ENCODE measurements at regions not wholly inside any gene's neighbourhood (a gene's known extent, or its start where the extent isn't known, plus 50 kb on each side); places are given as distances from the start of the nearest gene placed in this dataset.

GRCh38 chr13:86892330-86892729 is 778.8 kb upstream of the SLITRK5 start:
- TF ChIP-seq CTCF (IDR thresholded peaks at IDR 0.05; ENCODE audit: low read length) (no peak), EZH2 (optimal IDR thresholded peaks at IDR 0.05; ENCODE audit: low read depth, low read length) (no peak), EZH2phosphoT487 (IDR thresholded peaks at IDR 0.05; ENCODE audit: low read length) (no peak)

Measured in MM.1S (cell line).